ENCODE measurements at regions not wholly inside any gene's neighbourhood (a gene's known extent, or its start where the extent isn't known, plus 50 kb on each side); places are given as distances from the start of the nearest gene placed in this dataset.

DNA sequence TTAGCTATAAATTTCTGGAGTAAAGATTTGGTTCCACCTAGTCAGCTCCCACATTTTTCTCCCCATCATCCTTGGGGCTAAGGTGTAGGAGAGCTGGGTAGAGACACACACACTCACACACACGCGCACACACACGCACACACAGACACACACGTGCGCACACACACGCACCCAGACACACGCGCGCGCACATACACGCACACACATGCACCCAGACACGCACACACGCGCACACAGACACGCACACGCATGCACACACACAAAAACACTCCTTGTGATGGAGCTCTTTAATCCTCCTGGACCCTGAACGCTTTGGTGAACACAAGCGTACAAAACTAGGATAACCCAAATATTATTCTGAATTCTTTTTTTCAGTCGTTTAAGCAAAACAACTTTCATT is 253.6 kb downstream of the C16orf95 start:
- TF ChIP-seq TCF3 (IDR thresholded peaks at IDR 0.05; ENCODE audit: borderline replicate concordance, insufficient read depth, low read depth, low read length) (peak; percentile 91; the same call in 1 of the 2 replicates), CEBPB (IDR thresholded peaks at IDR 0.05; ENCODE audit: borderline replicate concordance in 1 of 2, low read depth in 2 of 2, low read length in 2 of 2) (no peak), ZNF622 (IDR thresholded peaks at IDR 0.05) (no peak), KDM1A (IDR thresholded peaks at IDR 0.05; ENCODE audit: borderline replicate concordance) (no peak), GABPA (IDR thresholded peaks at IDR 0.05; ENCODE audit: low read depth) (no peak), TAF1 (IDR thresholded peaks at IDR 0.05; ENCODE audit: borderline replicate concordance, low read depth, low read length) (no peak)
- TF ChIP-seq, protein P1, sequence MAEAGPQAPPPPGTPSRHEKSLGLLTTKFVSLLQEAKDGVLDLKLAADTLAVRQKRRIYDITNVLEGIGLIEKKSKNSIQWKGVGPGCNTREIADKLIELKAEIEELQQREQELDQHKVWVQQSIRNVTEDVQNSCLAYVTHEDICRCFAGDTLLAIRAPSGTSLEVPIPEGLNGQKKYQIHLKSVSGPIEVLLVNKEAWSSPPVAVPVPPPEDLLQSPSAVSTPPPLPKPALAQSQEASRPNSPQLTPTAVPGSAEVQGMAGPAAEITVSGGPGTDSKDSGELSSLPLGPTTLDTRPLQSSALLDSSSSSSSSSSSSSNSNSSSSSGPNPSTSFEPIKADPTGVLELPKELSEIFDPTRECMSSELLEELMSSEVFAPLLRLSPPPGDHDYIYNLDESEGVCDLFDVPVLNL (IDR thresholded peaks at IDR 0.05; ENCODE audit: low read depth, low read length), result no peak
- TF ChIP-seq, protein P2, sequence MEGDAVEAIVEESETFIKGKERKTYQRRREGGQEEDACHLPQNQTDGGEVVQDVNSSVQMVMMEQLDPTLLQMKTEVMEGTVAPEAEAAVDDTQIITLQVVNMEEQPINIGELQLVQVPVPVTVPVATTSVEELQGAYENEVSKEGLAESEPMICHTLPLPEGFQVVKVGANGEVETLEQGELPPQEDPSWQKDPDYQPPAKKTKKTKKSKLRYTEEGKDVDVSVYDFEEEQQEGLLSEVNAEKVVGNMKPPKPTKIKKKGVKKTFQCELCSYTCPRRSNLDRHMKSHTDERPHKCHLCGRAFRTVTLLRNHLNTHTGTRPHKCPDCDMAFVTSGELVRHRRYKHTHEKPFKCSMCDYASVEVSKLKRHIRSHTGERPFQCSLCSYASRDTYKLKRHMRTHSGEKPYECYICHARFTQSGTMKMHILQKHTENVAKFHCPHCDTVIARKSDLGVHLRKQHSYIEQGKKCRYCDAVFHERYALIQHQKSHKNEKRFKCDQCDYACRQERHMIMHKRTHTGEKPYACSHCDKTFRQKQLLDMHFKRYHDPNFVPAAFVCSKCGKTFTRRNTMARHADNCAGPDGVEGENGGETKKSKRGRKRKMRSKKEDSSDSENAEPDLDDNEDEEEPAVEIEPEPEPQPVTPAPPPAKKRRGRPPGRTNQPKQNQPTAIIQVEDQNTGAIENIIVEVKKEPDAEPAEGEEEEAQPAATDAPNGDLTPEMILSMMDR (IDR thresholded peaks at IDR 0.05 in 2 of 3, conservative IDR thresholded peaks at IDR 0.05 in 1 of 3; ENCODE audit: control insufficient read depth in 2 of 3, extremely low read depth in 1 of 3, insufficient read depth in 1 of 3, low read depth in 3 of 3, low read length in 3 of 3), result no peak
